WI38 (cell line): ENCODE measurements at regions not wholly inside any gene's neighbourhood (a gene's known extent, or its start where the extent isn't known, plus 50 kb on each side); places are given as distances from the start of the nearest gene placed in this dataset.
"Not testable (repeated sequence)": the region's sequence is repeated elsewhere in the genome, so short reads cannot be mapped to it uniquely, and the experiment has no call there.

Source experiments
- H3K4me3 ChIP-seq: 2 replicates; pipeline ENCODE4 v1.5.1; 2011; ENCODE audit warnings: low read depth, mild to moderate bottlenecking, control low read depth, low read length
- CTCF ChIP-seq: IDR thresholded peaks from 2 replicates; pipeline ENCODE4 v1.5.1; 2012; ENCODE audit warnings: low read depth, mild to moderate bottlenecking, control low read depth, low read length

GRCh38 chr4:32697281-32697814, 1977.2 kb downstream of the PCDH7 start:
- no peak overlapping the region for H3K4me3 ChIP-seq
- TF ChIP-seq CTCF = no peak

- H3K4me3 ChIP-seq = no peak overlapping the region
Observed at GRCh38 chr4:32700838-32701237, 1980.7 kb downstream of the PCDH7 start.

GRCh38 chr4:32706893-32707292, 1986.7 kb downstream of the PCDH7 start:
- no peak overlapping the region for H3K4me3 ChIP-seq
- TF ChIP-seq CTCF = no peak

More at GRCh38 chr4:32700838-32701237, 1980.7 kb downstream of the PCDH7 start:
- TF ChIP-seq CTCF = no peak

GRCh38 chr4:32716090-32716620, 1996.0 kb downstream of the PCDH7 start:
- H3K4me3 ChIP-seq = not testable (repeated sequence)

GRCh38 chr4:32735856-32736590, 2015.9 kb downstream of the PCDH7 start:
- TF ChIP-seq CTCF = no peak
- H3K4me3 ChIP-seq = no peak overlapping the region

- no peak overlapping the region for H3K4me3 ChIP-seq
- TF ChIP-seq CTCF = no peak
Observed at GRCh38 chr4:32744211-32744610, 2024.0 kb downstream of the PCDH7 start.

GRCh38 chr4:32745351-32745750, 2025.2 kb downstream of the PCDH7 start:
- TF ChIP-seq CTCF = no peak
- H3K4me3 ChIP-seq = no peak overlapping the region
